Astrocyte of the spinal cord (primary cell): ENCODE measurements at regions not wholly inside any gene's neighbourhood (a gene's known extent, or its start where the extent isn't known, plus 50 kb on each side); places are given as distances from the start of the nearest gene placed in this dataset.

Experiments
- DNase-seq: peaks from one replicate; pipeline ENCODE4 v3.0.0; 2011; ENCODE audit warnings: low read depth, low spot score
- H3K4me3 ChIP-seq: 2 replicates; pipeline ENCODE4 v1.5.1; 2011; ENCODE audit warnings: low read depth, mild to moderate bottlenecking, low read length, moderate library complexity
- in situ Hi-C: cut with HindIII; loops from 2 replicates; pipeline ENCODE4 v1.10.0; 2017; ENCODE audit warnings: low sequenced_read_pairs
- TF ChIP-seq, protein P1 (sequence below): IDR thresholded peaks from 2 replicates; pipeline ENCODE4 v1.5.1; 2012; ENCODE audit warnings: low read depth, mild to moderate bottlenecking, low read length, inconsistent platforms

DNA sequence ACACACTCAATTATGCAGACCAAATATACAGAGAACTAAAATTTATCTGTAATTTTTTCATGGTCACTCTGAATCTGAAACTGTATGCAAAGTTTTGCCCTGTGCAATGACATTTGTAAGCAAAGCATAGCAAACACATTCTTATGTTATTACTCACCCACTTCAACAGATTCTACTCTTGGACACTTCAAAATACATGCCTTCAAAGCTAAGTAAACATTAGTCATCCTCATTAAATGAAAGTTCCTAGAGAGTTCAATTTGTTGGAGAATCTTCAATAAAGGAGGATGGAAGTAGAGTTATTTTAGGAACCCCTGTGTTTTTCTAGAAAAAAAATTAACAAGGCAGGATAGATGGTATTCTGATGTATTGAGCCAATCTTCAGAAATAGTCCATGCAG lies 639.7 kb upstream of the C9orf72 start:
- peak; percentile 89 for DNase-seq
- in situ Hi-C loops: no loop called here
- no peak overlapping the region for H3K4me3 ChIP-seq
- TF ChIP-seq, protein P1, sequence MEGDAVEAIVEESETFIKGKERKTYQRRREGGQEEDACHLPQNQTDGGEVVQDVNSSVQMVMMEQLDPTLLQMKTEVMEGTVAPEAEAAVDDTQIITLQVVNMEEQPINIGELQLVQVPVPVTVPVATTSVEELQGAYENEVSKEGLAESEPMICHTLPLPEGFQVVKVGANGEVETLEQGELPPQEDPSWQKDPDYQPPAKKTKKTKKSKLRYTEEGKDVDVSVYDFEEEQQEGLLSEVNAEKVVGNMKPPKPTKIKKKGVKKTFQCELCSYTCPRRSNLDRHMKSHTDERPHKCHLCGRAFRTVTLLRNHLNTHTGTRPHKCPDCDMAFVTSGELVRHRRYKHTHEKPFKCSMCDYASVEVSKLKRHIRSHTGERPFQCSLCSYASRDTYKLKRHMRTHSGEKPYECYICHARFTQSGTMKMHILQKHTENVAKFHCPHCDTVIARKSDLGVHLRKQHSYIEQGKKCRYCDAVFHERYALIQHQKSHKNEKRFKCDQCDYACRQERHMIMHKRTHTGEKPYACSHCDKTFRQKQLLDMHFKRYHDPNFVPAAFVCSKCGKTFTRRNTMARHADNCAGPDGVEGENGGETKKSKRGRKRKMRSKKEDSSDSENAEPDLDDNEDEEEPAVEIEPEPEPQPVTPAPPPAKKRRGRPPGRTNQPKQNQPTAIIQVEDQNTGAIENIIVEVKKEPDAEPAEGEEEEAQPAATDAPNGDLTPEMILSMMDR: no peak

DNA sequence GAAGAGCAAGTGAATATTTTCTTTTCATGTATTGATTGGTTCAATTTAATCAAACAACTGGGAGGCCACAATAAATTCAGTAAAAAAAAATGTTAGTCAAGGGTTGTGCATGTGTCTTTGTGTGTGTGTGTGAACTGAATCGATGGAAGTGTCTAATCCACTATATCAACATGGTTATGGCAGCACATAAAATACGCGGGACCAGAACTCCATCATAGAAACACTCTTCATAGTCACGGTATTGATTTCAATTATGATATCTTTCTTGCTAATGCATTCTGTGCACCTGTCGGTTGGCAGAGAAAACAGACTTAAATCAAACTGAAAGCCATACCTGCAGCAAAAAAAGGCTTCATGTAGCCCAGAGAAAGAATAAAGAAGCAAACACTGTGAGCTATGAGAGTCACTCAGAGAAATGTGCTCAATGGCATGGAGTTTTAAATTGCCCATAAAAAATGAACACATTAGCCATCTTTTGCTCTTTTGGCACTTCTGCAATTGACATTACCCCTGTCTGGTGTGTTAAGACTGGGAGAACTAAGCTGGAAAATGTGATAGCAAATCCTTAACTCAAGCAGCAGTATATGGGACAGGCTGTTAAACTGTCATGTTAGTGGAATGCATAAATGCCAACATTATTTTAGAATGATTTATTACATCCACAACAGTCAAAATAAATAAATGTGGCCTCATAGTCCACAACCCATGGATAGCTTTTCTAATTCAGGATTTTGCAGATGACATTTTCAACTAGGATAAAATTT lies 642.4 kb upstream of the C9orf72 start:
- no peak overlapping the region for H3K4me3 ChIP-seq
- DNase-seq: no peak
- TF ChIP-seq, protein P1: no peak
- in situ Hi-C loops: no loop called here

DNA sequence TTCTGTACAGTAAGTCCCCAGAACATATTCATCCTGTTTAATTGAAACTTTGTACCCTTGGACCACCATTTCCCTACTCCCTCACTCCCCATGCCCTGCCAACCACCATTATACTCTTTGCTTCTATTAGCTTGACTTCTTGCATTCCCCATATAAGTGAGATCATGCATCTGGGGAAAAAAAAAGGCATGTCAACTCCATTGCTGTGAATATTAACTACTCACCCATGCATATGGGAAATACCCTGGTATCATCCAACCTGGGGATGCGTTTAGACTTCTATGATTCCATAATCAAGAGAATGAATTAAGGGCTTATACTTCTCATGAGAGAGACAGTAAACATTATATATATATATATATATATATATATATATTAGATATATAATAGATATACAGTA lies 659.4 kb upstream of the C9orf72 start:
- no peak for DNase-seq
- H3K4me3 ChIP-seq: no peak overlapping the region
- TF ChIP-seq, protein P1: no peak
- in situ Hi-C loops: no loop called here

DNA sequence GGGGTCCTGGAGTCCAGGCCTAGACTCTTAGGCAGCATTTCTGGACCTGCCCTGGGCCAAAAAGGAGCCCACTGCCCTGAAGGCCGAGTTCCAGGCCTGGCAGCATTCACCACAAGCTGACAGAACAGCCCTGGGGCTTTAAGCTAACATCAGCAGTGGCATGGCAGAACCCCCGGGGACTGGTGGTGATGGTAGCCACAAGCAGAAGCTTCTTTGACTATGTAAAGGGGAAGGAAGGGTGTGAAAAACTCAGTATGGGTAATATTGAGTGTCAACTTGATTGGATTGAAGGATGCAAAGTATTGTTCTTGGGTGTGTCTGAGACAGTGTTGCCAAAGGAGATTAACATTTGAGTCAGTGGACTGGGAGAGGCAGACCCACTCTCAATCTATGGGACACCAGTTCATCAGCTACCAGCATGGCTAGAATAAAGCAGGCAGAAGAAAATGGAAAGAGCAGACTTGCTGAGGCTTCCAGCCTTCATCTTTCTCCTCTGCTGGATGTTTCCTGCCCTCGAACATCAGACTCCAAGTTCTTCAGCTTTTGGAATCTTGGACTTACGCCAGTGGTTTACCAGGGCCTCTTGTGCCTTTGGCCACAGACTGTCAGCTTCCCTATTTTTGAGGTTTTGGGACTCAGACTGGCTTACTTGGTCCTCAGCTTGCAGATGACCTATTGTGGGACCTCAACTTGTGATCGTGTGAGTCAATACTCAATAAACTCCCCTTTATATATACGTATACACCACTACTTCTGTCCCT lies 661.0 kb upstream of the C9orf72 start:
- no peak overlapping the region for H3K4me3 ChIP-seq
- in situ Hi-C loops: no loop called here
- DNase-seq: no peak
- TF ChIP-seq, protein P1: no peak

DNA sequence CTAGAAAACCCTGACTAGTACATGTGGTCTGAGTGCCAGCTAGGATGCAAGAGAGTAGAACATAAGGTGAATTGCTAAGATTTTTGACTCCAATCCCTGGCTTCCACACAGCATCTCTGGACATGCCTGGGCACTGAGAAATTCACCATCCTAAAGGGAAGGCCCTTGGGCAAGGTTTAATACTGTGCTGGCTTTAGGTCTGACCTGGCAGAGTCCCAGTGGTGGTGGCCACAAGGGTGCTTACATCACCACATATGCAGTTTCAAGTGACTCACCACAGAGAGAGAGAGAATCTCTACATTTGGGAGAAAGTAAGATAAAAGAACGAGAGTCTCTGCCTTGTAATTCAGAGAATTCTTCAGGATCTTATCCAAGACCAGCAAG lies 661.6 kb upstream of the C9orf72 start:
- peak; percentile 91 for DNase-seq

DNA sequence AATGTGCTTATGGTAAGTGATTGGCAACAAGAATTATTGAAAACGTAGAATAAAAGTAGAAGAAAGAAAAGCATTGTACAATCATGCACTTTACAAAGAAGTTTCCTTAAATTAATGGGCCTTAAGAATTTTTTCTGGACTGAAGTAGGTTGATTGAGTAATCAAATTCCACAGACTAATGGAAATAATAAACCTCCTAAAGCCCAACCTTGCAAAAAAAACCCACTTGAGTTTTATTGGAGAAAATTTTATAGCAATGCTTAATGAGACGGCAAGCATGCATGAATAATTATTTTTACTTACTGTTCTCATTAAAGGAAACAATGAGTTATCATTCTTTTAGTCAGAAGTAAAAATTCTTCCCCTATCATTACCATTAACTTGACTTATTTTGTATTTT lies 676.1 kb upstream of the C9orf72 start:
- TF ChIP-seq, protein P1: no peak
- in situ Hi-C loops: no loop called here
- H3K4me3 ChIP-seq: no peak overlapping the region
- no peak for DNase-seq

More for the DNA sequence above, 661.6 kb upstream of the C9orf72 start:
- in situ Hi-C loops: no loop called here
- TF ChIP-seq, protein P1: no peak
- H3K4me3 ChIP-seq: no peak overlapping the region
